ENCODE measurements at regions not wholly inside any gene's neighbourhood (a gene's known extent, or its start where the extent isn't known, plus 50 kb on each side); places are given as distances from the start of the nearest gene placed in this dataset.

DNA sequence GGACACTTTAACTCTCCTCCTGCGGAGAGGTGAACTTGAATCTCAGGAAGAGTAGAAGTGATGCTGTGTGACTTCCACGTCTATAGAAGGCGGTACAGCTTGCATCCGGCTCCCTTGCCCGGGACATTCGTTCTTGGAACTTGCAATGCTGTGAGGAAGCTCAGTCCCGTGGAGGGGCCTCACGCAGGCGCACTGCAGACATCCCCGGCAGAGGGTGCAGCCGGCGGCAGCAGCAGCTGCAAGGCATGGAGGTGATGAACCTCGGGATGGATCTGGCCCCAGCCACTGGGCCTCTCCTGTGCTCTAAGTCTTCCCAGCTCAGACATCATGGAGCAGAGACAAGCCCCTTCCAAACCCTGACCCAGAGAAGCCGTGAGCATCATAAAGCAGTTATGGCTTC lies 61.8 kb upstream of the SOD1 start:
- ChIA-PET POLR2A (no interaction called here), CTCF (interaction anchor here (1.3 to 1.9 kb wide), 3 partner anchors 16 to 22 kb away, joined by 3 to 8 read pairs (median 6); no protein-coding TSS in a partner anchor)
- DNase-seq (ENCODE audit: extremely low spot score), result no peak
- TF ChIP-seq, protein P1, sequence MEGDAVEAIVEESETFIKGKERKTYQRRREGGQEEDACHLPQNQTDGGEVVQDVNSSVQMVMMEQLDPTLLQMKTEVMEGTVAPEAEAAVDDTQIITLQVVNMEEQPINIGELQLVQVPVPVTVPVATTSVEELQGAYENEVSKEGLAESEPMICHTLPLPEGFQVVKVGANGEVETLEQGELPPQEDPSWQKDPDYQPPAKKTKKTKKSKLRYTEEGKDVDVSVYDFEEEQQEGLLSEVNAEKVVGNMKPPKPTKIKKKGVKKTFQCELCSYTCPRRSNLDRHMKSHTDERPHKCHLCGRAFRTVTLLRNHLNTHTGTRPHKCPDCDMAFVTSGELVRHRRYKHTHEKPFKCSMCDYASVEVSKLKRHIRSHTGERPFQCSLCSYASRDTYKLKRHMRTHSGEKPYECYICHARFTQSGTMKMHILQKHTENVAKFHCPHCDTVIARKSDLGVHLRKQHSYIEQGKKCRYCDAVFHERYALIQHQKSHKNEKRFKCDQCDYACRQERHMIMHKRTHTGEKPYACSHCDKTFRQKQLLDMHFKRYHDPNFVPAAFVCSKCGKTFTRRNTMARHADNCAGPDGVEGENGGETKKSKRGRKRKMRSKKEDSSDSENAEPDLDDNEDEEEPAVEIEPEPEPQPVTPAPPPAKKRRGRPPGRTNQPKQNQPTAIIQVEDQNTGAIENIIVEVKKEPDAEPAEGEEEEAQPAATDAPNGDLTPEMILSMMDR (IDR thresholded peaks at IDR 0.05; ENCODE audit: control extremely low read depth, extremely low read depth, low read depth, missing control alignments), result no peak

GRCh38 chr21:31596055-31596454 lies 63.4 kb upstream of the SOD1 start:
- TF ChIP-seq, protein P1 (IDR thresholded peaks at IDR 0.05; ENCODE audit: control extremely low read depth, extremely low read depth, low read depth, missing control alignments), result no peak
- DNase-seq (ENCODE audit: extremely low spot score), result no peak
- POLR2A ChIA-PET, result no interaction called here
- CTCF ChIA-PET, result interaction anchor here (0.7 to 1.7 kb wide), 3 partner anchors 8 to 394 kb away, joined by 3 to 6 read pairs (median 3); no protein-coding TSS in a partner anchor

GRCh38 chr21:31594726-31595125 lies 64.8 kb upstream of the SOD1 start:
- CTCF ChIA-PET, result interaction anchor here (1.6 to 1.7 kb wide), 2 partner anchors 9 to 393 kb away, joined by 3 read pairs; no protein-coding TSS in a partner anchor

DNA sequence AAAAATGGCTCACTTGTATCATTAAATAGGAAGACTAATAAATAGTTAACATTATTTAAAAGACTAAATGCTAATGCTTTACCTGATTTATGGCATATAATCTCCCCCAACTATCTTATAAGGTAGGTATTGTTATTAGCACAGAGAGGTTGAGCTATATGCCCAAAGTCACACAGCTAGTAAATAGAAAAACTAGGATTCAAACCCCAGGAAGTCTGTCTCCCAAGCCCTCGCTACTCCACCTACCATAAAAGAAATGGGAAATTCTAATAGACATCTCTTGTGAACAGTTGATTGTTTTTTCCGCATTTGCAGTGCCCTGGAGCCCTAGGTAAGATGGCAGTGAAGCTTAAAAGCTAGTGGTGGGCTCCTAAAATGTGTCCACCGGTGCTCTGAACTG lies 65.2 kb upstream of the SOD1 start:
- POLR2A ChIA-PET, result interaction anchor here (0.6 kb wide), 1 partner anchor 406 kb away, joined by 7 read pairs; no protein-coding TSS in a partner anchor
- TF ChIP-seq, protein P1 (IDR thresholded peaks at IDR 0.05; ENCODE audit: control extremely low read depth, extremely low read depth, low read depth, missing control alignments), result no peak
- CTCF ChIA-PET, result interaction anchor here (0.9 to 1.6 kb wide), 2 partner anchors 10 to 14 kb away, joined by 3 read pairs; no protein-coding TSS in a partner anchor
- DNase-seq (ENCODE audit: extremely low spot score), result no peak

More at GRCh38 chr21:31594726-31595125, 64.8 kb upstream of the SOD1 start:
- no peak for DNase-seq (ENCODE audit: extremely low spot score)
- POLR2A ChIA-PET, result no interaction called here
- TF ChIP-seq, protein P1 (IDR thresholded peaks at IDR 0.05; ENCODE audit: control extremely low read depth, extremely low read depth, low read depth, missing control alignments), result no peak

GRCh38 chr21:31592963-31593560 lies 66.4 kb upstream of the SOD1 start:
- DNase-seq (ENCODE audit: extremely low spot score), result no peak
- ChIA-PET POLR2A (no interaction called here), CTCF (interaction anchor here (2.8 kb wide), 1 partner anchor 12 kb away, joined by 14 read pairs; no protein-coding TSS in a partner anchor)

DNA sequence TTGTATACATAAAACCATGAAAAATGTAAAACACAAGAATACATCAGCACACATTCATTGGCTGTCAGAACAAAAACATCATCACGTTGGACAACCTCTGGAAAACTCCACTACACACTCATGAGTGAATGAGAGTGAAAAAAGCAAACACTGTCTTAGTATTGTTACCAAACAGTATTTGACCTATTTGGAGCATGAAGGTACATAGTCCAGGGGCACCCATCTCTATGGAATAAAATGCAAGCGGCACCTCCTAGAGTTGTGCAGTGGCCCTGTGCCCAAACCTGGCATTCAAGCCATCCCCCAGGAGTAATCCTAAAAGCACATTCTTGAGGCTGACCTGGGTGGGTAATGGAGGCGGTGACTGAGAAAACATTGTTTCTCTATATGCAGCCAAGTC lies 67.0 kb upstream of the SOD1 start:
- DNase-seq (ENCODE audit: extremely low spot score), result no peak
- TF ChIP-seq, protein P1 (IDR thresholded peaks at IDR 0.05; ENCODE audit: control extremely low read depth, extremely low read depth, low read depth, missing control alignments), result no peak
- POLR2A ChIA-PET, result no interaction called here
- CTCF ChIA-PET, result interaction anchor here (2.8 kb wide), 1 partner anchor 11 kb away, joined by 14 read pairs; no protein-coding TSS in a partner anchor

More at GRCh38 chr21:31592963-31593560, 66.4 kb upstream of the SOD1 start:
- TF ChIP-seq, protein P1 (IDR thresholded peaks at IDR 0.05; ENCODE audit: control extremely low read depth, extremely low read depth, low read depth, missing control alignments), result no peak

Data from GM10248 (cell line).